ELR (cell line): ENCODE measurements at regions not wholly inside any gene's neighbourhood (a gene's known extent, or its start where the extent isn't known, plus 50 kb on each side); places are given as distances from the start of the nearest gene placed in this dataset.

Source experiments
- DNase-seq: peaks from one replicate; pipeline ENCODE4 v3.0.0-alpha.2; 2015; ENCODE audit warnings: low read depth

DNA sequence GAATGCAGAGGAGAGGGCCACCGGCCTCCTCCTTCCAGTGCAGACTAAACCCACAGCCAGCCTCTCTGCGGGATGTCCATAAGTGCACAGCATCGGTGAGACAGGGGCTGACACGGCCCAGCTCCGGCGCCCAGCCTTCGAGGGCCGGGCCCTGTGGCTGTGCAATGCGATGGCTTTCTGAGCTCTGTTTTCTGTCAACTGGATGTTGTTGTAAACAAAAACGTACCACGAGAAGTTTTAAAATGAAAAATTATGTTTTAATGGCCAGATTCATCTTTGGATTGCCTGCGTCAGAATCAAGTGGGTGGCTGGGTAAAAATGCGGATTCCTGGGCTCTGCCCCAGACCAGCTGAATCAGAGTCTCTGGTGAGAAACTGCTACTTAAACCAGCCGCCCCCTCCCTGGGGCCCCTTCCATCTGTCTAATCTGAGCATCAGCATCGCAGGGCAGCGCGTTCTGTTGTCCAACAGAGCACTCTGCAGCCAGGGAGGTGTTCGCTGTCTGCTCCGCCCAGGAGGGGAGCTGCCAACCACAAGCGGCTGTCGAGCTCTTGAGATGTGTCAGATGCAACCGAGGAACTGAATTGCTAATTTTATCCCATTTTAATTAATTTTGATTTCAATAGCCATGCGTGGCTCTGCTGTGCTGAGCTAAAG lies 133.4 kb downstream of the RFLNA start:
- DNase-seq: peak; percentile 44

DNA sequence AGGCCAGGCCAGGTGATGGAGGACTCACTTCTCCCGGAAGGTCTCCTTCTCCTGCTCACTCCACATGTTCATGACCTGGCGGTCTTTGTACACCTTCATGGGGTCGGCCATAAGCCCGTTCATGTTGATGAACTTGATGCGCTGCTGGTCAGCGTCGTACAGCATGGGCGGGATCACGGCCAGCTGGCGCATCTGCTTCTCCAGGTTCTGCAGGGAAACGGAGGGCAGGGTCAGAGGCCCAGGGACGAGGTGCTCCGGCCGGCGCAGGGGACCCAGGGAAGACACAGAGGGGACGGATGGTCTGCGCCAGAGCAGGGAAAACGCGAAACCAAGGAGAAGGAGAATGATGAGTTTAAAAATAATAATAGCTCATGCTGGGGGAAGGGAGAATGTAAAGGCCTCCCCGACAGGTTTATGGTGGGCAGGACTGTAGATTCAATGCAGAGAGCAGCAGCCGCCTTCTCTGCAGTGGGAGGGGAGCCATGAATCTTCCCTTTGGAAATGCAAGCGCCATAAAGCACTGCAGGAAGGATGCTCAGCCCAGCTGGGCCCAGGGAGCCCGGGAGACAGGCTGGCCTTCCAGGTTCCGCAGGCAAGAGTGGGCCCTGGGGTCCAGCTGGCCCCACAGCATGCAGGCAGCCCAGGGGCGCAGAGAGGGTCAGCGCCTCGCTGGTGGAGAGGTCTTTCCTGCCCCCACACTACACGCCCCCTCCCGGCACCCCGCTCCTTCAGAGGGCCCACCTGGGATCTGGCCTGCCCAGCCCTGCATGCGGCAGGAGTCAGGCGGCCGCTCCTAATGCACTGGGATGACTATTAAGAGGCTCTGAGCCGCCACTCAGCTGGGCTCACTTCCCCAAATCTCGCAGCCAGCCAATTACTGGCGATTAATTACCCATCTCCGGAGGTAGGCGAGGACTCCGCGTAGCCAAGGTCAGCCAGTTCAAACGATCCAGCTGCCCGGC lies 132.0 kb downstream of the RFLNA start:
- DNase-seq: no peak

- DNase-seq: no peak
Measured at GRCh38 chr12:124425667-124426066, 130.8 kb downstream of the RFLNA start.

GRCh38 chr12:124424516-124424905 lies 129.6 kb downstream of the RFLNA start:
- no peak for DNase-seq

- no peak for DNase-seq
Measured at GRCh38 chr12:124423761-124424515, 129.0 kb downstream of the RFLNA start.

GRCh38 chr12:124422570-124423523 lies 128.0 kb downstream of the RFLNA start:
- peak; percentile 87 for DNase-seq

GRCh38 chr12:124422142-124422569 lies 127.3 kb downstream of the RFLNA start:
- no peak for DNase-seq

DNA sequence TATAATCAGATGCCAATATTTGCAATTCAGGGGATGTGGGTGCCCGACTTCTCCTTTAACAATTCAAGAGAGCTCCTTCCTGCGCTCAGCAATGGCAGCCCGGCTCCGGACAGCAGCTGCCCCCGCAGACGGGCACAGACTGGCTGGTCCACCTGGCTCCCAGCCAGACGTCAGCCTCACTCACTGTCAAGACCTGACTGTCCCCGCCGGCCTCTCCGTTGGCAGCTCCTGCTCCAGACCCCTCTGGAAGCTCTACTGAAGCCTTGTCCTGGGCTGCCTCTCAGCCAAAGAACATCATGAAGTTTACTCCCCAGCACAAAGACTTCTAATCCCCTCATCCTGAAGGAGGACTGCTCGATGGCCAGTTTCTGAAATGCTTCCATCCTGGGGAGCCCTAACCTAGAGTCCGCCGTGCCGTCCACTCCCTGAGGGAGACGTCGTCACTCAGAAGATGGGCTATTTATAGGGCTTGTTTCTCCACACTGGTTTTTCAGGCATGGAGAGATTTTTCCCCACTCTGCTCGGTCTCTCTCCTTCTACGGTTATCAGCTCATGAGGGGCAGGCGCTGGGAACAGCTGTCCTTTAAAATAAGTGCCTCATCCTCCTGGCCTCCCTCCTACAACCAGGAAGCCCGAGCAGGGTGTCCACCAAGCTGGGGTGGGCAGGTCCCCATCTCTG lies 126.2 kb downstream of the RFLNA start:
- no peak for DNase-seq

DNA sequence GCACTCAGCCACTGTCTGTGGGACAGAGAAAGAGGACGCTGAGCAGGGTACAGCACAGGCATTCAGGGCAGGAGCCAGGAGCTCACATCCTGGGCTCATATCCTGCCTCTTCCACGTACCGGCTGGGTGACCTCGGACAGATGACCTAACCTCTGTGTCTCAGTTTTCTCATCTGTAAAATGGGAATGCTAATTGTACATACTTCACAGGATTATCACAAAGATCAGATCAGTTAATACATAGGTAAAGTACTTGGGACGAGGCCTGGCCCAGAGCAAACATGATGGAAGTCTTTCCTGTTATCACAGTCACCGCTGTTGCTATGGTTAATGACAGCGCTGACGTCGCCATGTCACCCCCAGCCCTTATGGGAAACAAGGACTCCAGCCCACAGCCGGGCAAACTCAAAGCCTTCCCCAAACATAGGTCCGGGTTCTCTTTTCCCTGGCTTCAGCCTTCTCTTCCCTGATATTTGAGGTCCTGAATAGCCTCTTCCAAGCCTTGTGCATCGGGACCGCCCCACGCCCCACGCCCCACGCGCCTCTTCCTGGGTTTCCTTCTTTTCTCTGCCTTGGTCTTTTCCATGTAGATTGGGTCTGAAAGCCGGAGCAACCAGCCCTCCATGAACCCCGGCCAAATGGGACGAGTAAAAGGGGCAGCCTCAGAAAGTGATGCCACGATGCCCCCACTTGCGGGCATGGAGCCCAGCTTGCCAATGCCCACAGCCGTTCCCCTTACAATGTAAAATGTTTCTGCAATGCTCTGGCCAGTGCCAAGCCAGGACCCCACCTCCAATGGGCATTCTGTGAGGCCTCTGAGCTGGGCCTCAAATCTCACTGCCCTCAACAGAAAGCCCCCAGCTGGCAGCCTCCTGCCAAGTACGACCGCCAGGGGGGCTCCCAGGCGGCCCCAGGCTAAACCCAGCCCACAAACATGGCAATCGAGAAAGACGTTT lies 125.4 kb downstream of the RFLNA start:
- no peak for DNase-seq

DNA sequence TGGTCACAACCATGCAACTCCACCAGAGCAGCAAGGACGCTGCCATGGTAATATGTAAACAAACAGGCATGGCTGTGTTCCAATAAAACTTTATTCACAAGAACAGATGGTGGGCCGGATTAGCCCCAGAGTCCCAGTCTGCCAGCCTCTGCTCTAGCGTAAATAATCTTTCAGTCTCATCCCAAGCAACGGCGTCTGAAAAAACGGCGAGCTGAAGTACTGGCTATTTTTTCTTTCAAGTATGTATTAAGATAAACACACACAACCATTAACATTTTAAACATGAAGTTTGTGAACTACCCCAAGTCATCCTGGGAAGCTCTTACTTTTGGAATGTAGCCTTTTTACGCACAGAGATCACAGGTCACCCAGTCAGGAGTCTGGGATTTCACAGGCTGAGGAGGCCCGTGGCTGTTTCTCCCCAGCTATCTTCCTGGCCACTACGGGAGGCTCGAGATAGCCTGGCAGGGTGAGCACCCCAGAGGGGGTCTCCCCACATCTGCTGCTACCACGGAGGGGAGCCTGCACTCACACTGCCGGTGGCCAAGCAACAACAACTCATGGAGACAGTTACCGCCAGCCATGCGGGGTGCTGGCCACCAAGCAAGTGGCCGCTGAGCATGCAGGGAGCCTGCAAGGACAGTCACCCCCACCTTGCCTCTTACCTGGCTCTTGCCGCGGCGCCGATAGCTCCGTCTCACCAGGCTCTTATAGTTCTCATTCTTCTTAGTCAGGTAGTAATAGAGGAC lies 124.6 kb downstream of the RFLNA start:
- DNase-seq: no peak

DNA sequence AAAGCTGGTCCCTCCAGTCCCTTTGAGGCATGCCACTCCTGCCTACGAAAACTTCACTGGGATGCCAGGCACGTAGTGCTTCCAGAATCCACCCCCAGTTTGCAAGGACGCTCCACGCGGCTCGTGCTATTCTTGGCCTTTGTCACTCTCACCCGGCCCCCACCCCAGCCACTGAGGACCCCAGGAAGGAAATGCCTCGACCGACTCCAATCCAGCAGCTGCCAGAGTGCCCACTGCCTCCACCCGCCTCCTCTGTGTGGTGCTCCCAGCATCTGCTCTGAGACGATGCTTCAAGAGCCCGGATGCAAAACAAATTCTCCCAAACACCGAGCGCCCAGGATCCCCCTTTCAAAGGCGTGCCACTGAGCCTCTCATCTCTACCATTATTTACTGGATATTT lies 123.9 kb downstream of the RFLNA start:
- DNase-seq: no peak

- no peak for DNase-seq
Measured at GRCh38 chr12:124418156-124418555, 123.3 kb downstream of the RFLNA start.

GRCh38 chr12:124416516-124417395 lies 121.9 kb downstream of the RFLNA start:
- DNase-seq: peak; percentile 51

GRCh38 chr12:124415064-124415463 lies 120.2 kb downstream of the RFLNA start:
- DNase-seq: no peak

- DNase-seq: no peak
Measured at GRCh38 chr12:124413915-124414314, 119.0 kb downstream of the RFLNA start.

- DNase-seq: no peak
Measured at GRCh38 chr12:124413401-124413800, 118.5 kb downstream of the RFLNA start.

DNA sequence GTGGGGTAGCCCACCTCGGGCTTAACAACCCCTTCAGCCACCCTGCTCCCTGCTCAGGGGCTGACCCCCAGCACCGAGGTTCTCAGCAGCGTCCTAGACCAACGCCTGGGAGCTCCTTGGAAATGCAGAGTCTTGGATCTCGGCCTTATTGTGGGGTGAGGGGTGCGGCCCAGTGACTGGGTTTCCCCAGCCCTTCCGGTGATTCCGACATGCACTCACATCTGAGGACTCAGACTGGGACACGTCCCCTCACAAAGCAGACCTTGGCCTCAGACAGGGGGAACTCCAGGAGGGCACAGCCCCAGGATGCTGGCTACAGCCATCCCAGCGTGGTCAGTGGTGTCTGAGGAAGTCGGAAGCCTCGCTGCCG lies 117.7 kb downstream of the RFLNA start:
- DNase-seq: no peak
